Activated CD4-positive, alpha-beta memory T cell treated with anti-CD3 and anti-CD28 coated beads, Interleukin-2, amount 10 ng/mL, durations not matched to agents 7 days and 5 days (primary cell): ENCODE measurements at regions not wholly inside any gene's neighbourhood (a gene's known extent, or its start where the extent isn't known, plus 50 kb on each side); places are given as distances from the start of the nearest gene placed in this dataset.
"Not testable (repeated sequence)": the region's sequence is repeated elsewhere in the genome, so short reads cannot be mapped to it uniquely, and the experiment has no call there.

Experiments used
- CTCF ChIA-PET: fragments of 350-600 bp; sonication (Branson Sonifier 250); formaldehyde crosslinking; loops from one replicate; lab custom pipeline; 2021; ENCODE audit warnings: antibody characterized with exemption, inconsistent platforms; lab: Charles Lee
- POLR2A ChIA-PET: fragments of 350-600 bp; sonication (Branson Sonifier 250); formaldehyde crosslinking; loops from one replicate; lab custom pipeline; 2021; ENCODE audit warnings: antibody characterized with exemption; lab: Charles Lee
- DNase-seq: peaks from one replicate; pipeline ENCODE4 v3.0.0-alpha.2; 2020
- H3K27ac Mint-ChIP-seq: one replicate; pipeline ENCODE4 v1.8.0; 2021; ENCODE audit warnings: mild to moderate bottlenecking, mixed read lengths
- H3K27me3 Mint-ChIP-seq: one replicate; pipeline ENCODE4 v1.8.0; 2021; ENCODE audit warnings: mixed read lengths
- H3K36me3 Mint-ChIP-seq: one replicate; pipeline ENCODE4 v1.8.0; 2021; ENCODE audit warnings: low read depth, mixed read lengths
- H3K4me1 Mint-ChIP-seq: one replicate; pipeline ENCODE4 v1.8.0; 2021; ENCODE audit warnings: mixed read lengths
- H3K4me3 Mint-ChIP-seq: one replicate; pipeline ENCODE4 v1.8.0; 2021; ENCODE audit warnings: mild to moderate bottlenecking, mixed read lengths
- H3K9me3 Mint-ChIP-seq: one replicate; pipeline ENCODE4 v1.8.0; 2021; ENCODE audit warnings: mixed read lengths

- DNase-seq = no peak
- POLR2A ChIA-PET = no interaction called here
Observed at GRCh38 chr14:83887866-83888265, 1642.1 kb upstream of the FLRT2 start.

GRCh38 chr14:83893447-83893846 is 1636.5 kb upstream of the FLRT2 start:
- ChIA-PET POLR2A (no interaction called here), CTCF (no interaction called here)
- no peaks in the 10 kb centered on the region for H3K4me1 Mint-ChIP-seq
- DNase-seq = no peak
- H3K4me3 Mint-ChIP-seq = no peak overlapping the region
- no peaks in the 10 kb centered on the region for H3K36me3 Mint-ChIP-seq
- peaks cover 3% of the 10 kb centered on the region for H3K9me3 Mint-ChIP-seq
- H3K27me3 Mint-ChIP-seq = no peaks in the 10 kb centered on the region
- H3K27ac Mint-ChIP-seq = no peak overlapping the region

More at GRCh38 chr14:83887866-83888265, 1642.1 kb upstream of the FLRT2 start:
- H3K9me3 Mint-ChIP-seq = peaks cover 10% of the 10 kb centered on the region
- H3K4me1 Mint-ChIP-seq = no peaks in the 10 kb centered on the region
- H3K4me3 Mint-ChIP-seq = no peak overlapping the region
- no peaks in the 10 kb centered on the region for H3K27me3 Mint-ChIP-seq
- no peaks in the 10 kb centered on the region for H3K36me3 Mint-ChIP-seq
- CTCF ChIA-PET = no interaction called here
- H3K27ac Mint-ChIP-seq = no peak overlapping the region

- Mint-ChIP-seq H3K9me3 (no peaks in the 10 kb centered on the region), H3K27me3 (no peaks in the 10 kb centered on the region), H3K36me3 (no peaks in the 10 kb centered on the region), H3K4me3 (no peak overlapping the region), H3K4me1 (no peaks in the 10 kb centered on the region), H3K27ac (no peak overlapping the region)
- ChIA-PET CTCF (no interaction called here), POLR2A (no interaction called here)
- no peak for DNase-seq
Observed at GRCh38 chr14:83894568-83894967, 1635.4 kb upstream of the FLRT2 start.

DNA sequence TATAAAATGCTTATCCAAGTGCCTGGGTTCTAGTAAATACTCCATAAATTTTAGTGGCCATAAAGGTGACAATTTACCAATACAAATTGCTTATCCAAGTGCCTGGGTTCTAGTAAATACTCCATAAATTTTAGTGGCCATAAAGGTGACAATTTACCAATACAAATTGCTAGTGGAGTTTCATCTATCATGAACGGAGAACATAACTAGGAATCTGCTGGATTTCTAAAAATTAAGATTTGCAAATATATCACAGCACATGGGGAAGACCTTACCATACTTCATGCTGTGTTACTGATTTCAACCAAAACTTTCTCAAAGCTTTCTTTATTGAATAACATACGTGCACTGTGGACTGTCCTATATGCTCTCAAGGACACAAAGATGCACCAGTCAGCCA is 1631.4 kb upstream of the FLRT2 start:
- CTCF ChIA-PET, H3K36me3 Mint-ChIP-seq, H3K9me3 Mint-ChIP-seq: not testable (repeated sequence)

DNA sequence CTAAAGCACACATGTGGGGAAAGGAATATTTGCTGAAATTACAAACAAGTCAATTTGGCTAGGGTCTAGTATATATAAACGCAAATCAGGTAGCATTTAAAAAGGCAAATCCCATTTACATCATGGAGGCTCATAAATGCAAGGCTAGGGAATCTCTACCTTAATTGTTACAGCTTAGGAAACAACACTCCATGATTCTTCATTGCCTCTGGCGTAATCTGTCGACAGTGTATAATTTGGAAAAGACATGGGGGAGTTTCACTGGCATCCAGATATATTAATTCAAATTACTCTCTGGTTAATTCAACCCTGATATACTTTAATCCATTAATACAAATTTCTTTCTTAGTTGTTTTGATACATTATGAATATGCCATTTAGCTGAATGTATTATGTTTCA is 1630.2 kb upstream of the FLRT2 start:
- peaks cover 2% of the 10 kb centered on the region for H3K9me3 Mint-ChIP-seq
- no peak overlapping the region for H3K4me3 Mint-ChIP-seq
- CTCF ChIA-PET = no interaction called here
- POLR2A ChIA-PET = no interaction called here
- H3K36me3 Mint-ChIP-seq = no peaks in the 10 kb centered on the region
- H3K27me3 Mint-ChIP-seq = no peaks in the 10 kb centered on the region
- no peaks in the 10 kb centered on the region for H3K4me1 Mint-ChIP-seq
- DNase-seq = no peak
- no peak overlapping the region for H3K27ac Mint-ChIP-seq

More for the DNA sequence above, 1631.4 kb upstream of the FLRT2 start:
- H3K27me3 Mint-ChIP-seq, H3K4me1 Mint-ChIP-seq, H3K27ac Mint-ChIP-seq, H3K4me3 Mint-ChIP-seq, DNase-seq, POLR2A ChIA-PET: not testable (repeated sequence)

- no peaks in the 10 kb centered on the region for H3K4me1 Mint-ChIP-seq
- no peak for DNase-seq
- ChIA-PET CTCF (no interaction called here), POLR2A (no interaction called here)
- H3K36me3 Mint-ChIP-seq = no peaks in the 10 kb centered on the region
- H3K9me3 Mint-ChIP-seq = peaks cover 8% of the 10 kb centered on the region
- no peak overlapping the region for H3K4me3 Mint-ChIP-seq
- H3K27me3 Mint-ChIP-seq = no peaks in the 10 kb centered on the region
- H3K27ac Mint-ChIP-seq = no peak overlapping the region
Observed at GRCh38 chr14:83905157-83905556, 1624.8 kb upstream of the FLRT2 start.

- H3K4me3 Mint-ChIP-seq = no peak overlapping the region
- POLR2A ChIA-PET = no interaction called here
- CTCF ChIA-PET = no interaction called here
Observed at GRCh38 chr14:83908419-83908818, 1621.5 kb upstream of the FLRT2 start.

GRCh38 chr14:83909507-83909906 is 1620.4 kb upstream of the FLRT2 start:
- ChIA-PET CTCF (no interaction called here), POLR2A (no interaction called here)
- no peak for DNase-seq
- H3K4me1 Mint-ChIP-seq = no peaks in the 10 kb centered on the region
- no peaks in the 10 kb centered on the region for H3K27me3 Mint-ChIP-seq
- H3K4me3 Mint-ChIP-seq = no peak overlapping the region
- H3K36me3 Mint-ChIP-seq = no peaks in the 10 kb centered on the region
- H3K9me3 Mint-ChIP-seq = peaks cover 13% of the 10 kb centered on the region
- no peak overlapping the region for H3K27ac Mint-ChIP-seq

More at GRCh38 chr14:83908419-83908818, 1621.5 kb upstream of the FLRT2 start:
- Mint-ChIP-seq H3K36me3 (no peaks in the 10 kb centered on the region), H3K4me1 (no peaks in the 10 kb centered on the region), H3K9me3 (peaks cover 14% of the 10 kb centered on the region), H3K27ac (no peak overlapping the region), H3K27me3 (no peaks in the 10 kb centered on the region)
- DNase-seq = no peak

- Mint-ChIP-seq H3K4me3 (no peak overlapping the region), H3K9me3 (peaks cover 19% of the 10 kb centered on the region), H3K4me1 (no peaks in the 10 kb centered on the region), H3K36me3 (no peaks in the 10 kb centered on the region), H3K27me3 (no peaks in the 10 kb centered on the region), H3K27ac (no peak overlapping the region)
- ChIA-PET POLR2A (no interaction called here), CTCF (no interaction called here)
- no peak for DNase-seq
Observed at GRCh38 chr14:83912032-83912642, 1617.8 kb upstream of the FLRT2 start.

DNA sequence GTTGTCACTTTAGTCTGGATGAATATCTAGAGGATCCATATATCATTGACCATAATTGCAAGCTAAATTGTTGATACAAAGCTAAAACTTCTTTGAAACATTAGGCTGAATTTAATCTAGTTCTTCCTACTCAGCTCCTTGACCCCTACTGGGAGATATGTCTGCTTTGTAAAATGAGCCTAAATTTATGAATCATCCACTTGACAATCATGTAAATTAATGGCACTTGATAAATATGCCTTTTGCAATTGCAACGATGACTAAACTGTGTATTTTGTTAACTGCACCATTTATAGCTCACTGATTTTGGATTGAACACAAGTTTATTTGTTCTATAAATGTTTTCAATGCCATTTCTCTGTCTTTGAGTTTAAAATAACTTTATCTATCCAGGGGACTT is 1616.5 kb upstream of the FLRT2 start:
- Mint-ChIP-seq H3K27me3 (no peaks in the 10 kb centered on the region), H3K36me3 (no peaks in the 10 kb centered on the region), H3K9me3 (peaks cover 23% of the 10 kb centered on the region), H3K27ac (no peak overlapping the region), H3K4me3 (no peak overlapping the region), H3K4me1 (no peaks in the 10 kb centered on the region)
- ChIA-PET CTCF (no interaction called here), POLR2A (no interaction called here)
- no peak for DNase-seq

GRCh38 chr14:83918546-83918945 is 1611.4 kb upstream of the FLRT2 start:
- Mint-ChIP-seq H3K27ac (no peak overlapping the region), H3K4me1 (no peaks in the 10 kb centered on the region), H3K36me3 (no peaks in the 10 kb centered on the region), H3K27me3 (no peaks in the 10 kb centered on the region), H3K9me3 (peaks cover 10% of the 10 kb centered on the region), H3K4me3 (no peak overlapping the region)
- no peak for DNase-seq
- ChIA-PET CTCF (no interaction called here), POLR2A (no interaction called here)

DNA sequence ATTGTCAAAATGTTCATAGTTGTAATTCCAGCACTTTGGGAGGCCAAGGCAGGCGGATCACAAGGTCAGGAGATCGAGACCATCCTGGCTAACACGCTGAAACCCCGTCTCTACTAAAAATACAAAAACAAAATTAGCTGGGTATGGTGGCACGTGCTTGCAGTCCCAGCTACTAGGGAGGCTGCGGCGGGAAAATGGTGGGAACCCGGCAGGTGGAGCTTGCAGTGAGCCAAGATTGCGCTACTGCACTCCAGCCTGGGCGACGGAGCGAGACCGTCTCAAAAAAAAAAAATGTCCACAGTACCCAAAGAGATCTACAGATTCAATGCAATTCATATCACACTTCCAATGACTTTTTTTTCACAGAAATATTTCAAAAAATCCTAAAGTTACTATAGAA is 1610.3 kb upstream of the FLRT2 start:
- DNase-seq, POLR2A ChIA-PET, H3K27ac Mint-ChIP-seq, H3K4me3 Mint-ChIP-seq, CTCF ChIA-PET, H3K36me3 Mint-ChIP-seq, H3K9me3 Mint-ChIP-seq, H3K27me3 Mint-ChIP-seq, H3K4me1 Mint-ChIP-seq: not testable (repeated sequence)

GRCh38 chr14:83923842-83924241 is 1606.1 kb upstream of the FLRT2 start:
- CTCF ChIA-PET = no interaction called here
- DNase-seq = no peak
- POLR2A ChIA-PET = no interaction called here
- peaks cover 14% of the 10 kb centered on the region for H3K9me3 Mint-ChIP-seq
- no peak overlapping the region for H3K27ac Mint-ChIP-seq
- H3K4me3 Mint-ChIP-seq = no peak overlapping the region
- H3K27me3 Mint-ChIP-seq = no peaks in the 10 kb centered on the region
- H3K4me1 Mint-ChIP-seq = no peaks in the 10 kb centered on the region
- H3K36me3 Mint-ChIP-seq = no peaks in the 10 kb centered on the region

- no peak overlapping the region for H3K27ac Mint-ChIP-seq
- H3K4me1 Mint-ChIP-seq = no peaks in the 10 kb centered on the region
- ChIA-PET POLR2A (no interaction called here), CTCF (no interaction called here)
- no peak for DNase-seq
- H3K36me3 Mint-ChIP-seq = no peaks in the 10 kb centered on the region
- H3K27me3 Mint-ChIP-seq = no peaks in the 10 kb centered on the region
- H3K9me3 Mint-ChIP-seq = peaks cover 14% of the 10 kb centered on the region
- H3K4me3 Mint-ChIP-seq = no peak overlapping the region
Observed at GRCh38 chr14:83924259-83924658, 1605.7 kb upstream of the FLRT2 start.
